ENCODE measurements at regions not wholly inside any gene's neighbourhood (a gene's known extent, or its start where the extent isn't known, plus 50 kb on each side); places are given as distances from the start of the nearest gene placed in this dataset.

GRCh38 chr18:45324495-45325113, 290.7 kb upstream of the SLC14A2 start:
- DNase-seq (ENCODE audit: extremely low spot score): no peak
- Histone ChIP-seq H3K4me1 (peaks cover 13 to 33% (median 26%) of the 10 kb centered on the region in 4 donors), H3K36me3 (no peaks in the 10 kb centered on the region), H3K27me3 (no peaks in the 10 kb centered on the region), H3K27ac (replicated peaks in 1 of 4) (peak overlapping the region in 3 of 4 donors; percentile 1 to 34 (median 25)), H3K9me3 (no peaks in the 10 kb centered on the region), H3K4me3 (no peak overlapping the region)
- intact Hi-C loops (cut with DNase I): no loop called here
- TF ChIP-seq POLR2AphosphoS5 (IDR thresholded peaks at IDR 0.05): peak; percentile 4 to 51
- TF ChIP-seq EP300 (IDR thresholded peaks at IDR 0.05): no peak
- WGBS: 27% methylated on average over 10 of the region's 10 CpGs

DNA sequence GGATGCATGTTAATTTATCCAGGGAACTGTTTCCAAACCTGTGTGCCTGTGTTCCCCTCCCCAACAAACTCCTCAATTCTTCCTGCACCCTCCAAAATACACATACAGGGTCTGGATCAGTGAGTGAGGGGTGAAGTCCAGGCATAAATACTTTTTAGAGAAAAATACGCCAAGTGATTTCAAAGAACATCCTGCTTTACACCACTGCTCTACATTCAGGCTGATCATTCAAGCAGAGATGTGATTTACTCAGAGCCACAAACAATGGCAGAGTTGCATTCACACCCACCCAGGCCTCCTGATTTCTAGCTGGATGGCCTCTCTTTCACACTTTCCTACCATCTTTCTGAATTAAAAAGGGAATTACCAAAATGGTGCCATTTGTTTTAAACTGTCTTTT, 289.5 kb upstream of the SLC14A2 start:
- H3K4me3 ChIP-seq: no peak overlapping the region
- intact Hi-C loops (cut with DNase I): no loop called here
- H3K27me3 ChIP-seq: no peaks in the 10 kb centered on the region
- no peaks in the 10 kb centered on the region for H3K36me3 ChIP-seq
- peaks cover 7 to 29% (median 25%) of the 10 kb centered on the region in 4 donors for H3K4me1 ChIP-seq
- DNase-seq (ENCODE audit: extremely low spot score): no peak
- TF ChIP-seq EP300 (IDR thresholded peaks at IDR 0.05) (no peak), POLR2A (IDR thresholded peaks at IDR 0.05; ENCODE audit: low read depth) (no peak), POLR2AphosphoS5 (IDR thresholded peaks at IDR 0.05) (no peak)
- TF ChIP-seq, protein P1, sequence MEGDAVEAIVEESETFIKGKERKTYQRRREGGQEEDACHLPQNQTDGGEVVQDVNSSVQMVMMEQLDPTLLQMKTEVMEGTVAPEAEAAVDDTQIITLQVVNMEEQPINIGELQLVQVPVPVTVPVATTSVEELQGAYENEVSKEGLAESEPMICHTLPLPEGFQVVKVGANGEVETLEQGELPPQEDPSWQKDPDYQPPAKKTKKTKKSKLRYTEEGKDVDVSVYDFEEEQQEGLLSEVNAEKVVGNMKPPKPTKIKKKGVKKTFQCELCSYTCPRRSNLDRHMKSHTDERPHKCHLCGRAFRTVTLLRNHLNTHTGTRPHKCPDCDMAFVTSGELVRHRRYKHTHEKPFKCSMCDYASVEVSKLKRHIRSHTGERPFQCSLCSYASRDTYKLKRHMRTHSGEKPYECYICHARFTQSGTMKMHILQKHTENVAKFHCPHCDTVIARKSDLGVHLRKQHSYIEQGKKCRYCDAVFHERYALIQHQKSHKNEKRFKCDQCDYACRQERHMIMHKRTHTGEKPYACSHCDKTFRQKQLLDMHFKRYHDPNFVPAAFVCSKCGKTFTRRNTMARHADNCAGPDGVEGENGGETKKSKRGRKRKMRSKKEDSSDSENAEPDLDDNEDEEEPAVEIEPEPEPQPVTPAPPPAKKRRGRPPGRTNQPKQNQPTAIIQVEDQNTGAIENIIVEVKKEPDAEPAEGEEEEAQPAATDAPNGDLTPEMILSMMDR (IDR thresholded peaks at IDR 0.05): no peak
- H3K27ac ChIP-seq (replicated peaks in 1 of 4): peak overlapping the region in 1 of 4 donors; percentile 6
- whole genome bisulfite sequencing: 100% methylated on average over 1 of the region's 1 CpG
- no peaks in the 10 kb centered on the region for H3K9me3 ChIP-seq

GRCh38 chr18:45326505-45326904, 288.8 kb upstream of the SLC14A2 start:
- no peaks in the 10 kb centered on the region for H3K27me3 ChIP-seq
- TF ChIP-seq POLR2A (IDR thresholded peaks at IDR 0.05; ENCODE audit: low read depth) (no peak), POLR2AphosphoS5 (IDR thresholded peaks at IDR 0.05) (no peak), EP300 (IDR thresholded peaks at IDR 0.05) (no peak)
- TF ChIP-seq, protein P1 (IDR thresholded peaks at IDR 0.05): no peak
- no peak for DNase-seq (ENCODE audit: extremely low spot score)
- H3K4me1 ChIP-seq: peaks cover 0 to 24% (median 20%) of the 10 kb centered on the region in 4 donors
- H3K9me3 ChIP-seq: no peaks in the 10 kb centered on the region
- no peak overlapping the region for H3K4me3 ChIP-seq
- WGBS: 85% methylated on average over 2 of the region's 2 CpGs
- H3K36me3 ChIP-seq: no peaks in the 10 kb centered on the region
- intact Hi-C loops (cut with DNase I): no loop called here
- peak overlapping the region in 1 of 4 donors; percentile 6 for H3K27ac ChIP-seq (replicated peaks in 1 of 4)

- Histone ChIP-seq H3K27ac (replicated peaks in 1 of 4) (peak overlapping the region in 3 of 4 donors; percentile 15 to 40 (median 34)), H3K9me3 (no peaks in the 10 kb centered on the region), H3K4me3 (no peak overlapping the region), H3K4me1 (peaks cover 0 to 23% (median 13%) of the 10 kb centered on the region in 4 donors), H3K36me3 (no peaks in the 10 kb centered on the region), H3K27me3 (no peaks in the 10 kb centered on the region)
- no peak for TF ChIP-seq POLR2A (IDR thresholded peaks at IDR 0.05; ENCODE audit: low read depth)
- TF ChIP-seq POLR2AphosphoS5 (IDR thresholded peaks at IDR 0.05): no peak
- 70% methylated on average over 2 of the region's 2 CpGs for WGBS
- no peak for DNase-seq (ENCODE audit: extremely low spot score)
- intact Hi-C loops (cut with DNase I): no loop called here
Observed at GRCh38 chr18:45328296-45328695, 287.0 kb upstream of the SLC14A2 start.

GRCh38 chr18:45328811-45329210, 286.5 kb upstream of the SLC14A2 start:
- intact Hi-C loops (cut with DNase I): no loop called here
- Histone ChIP-seq H3K4me3 (no peak overlapping the region), H3K27ac (replicated peaks in 1 of 4) (peak overlapping the region in 2 of 4 donors; percentile 19 to 40), H3K9me3 (no peaks in the 10 kb centered on the region), H3K4me1 (peaks cover 0 to 22% (median 13%) of the 10 kb centered on the region in 4 donors), H3K36me3 (no peaks in the 10 kb centered on the region), H3K27me3 (no peaks in the 10 kb centered on the region)
- TF ChIP-seq EP300 (IDR thresholded peaks at IDR 0.05) (no peak), POLR2A (IDR thresholded peaks at IDR 0.05; ENCODE audit: low read depth) (no peak)
- DNase-seq (ENCODE audit: extremely low spot score): no peak
- WGBS: 76% methylated on average over 6 of the region's 6 CpGs

DNA sequence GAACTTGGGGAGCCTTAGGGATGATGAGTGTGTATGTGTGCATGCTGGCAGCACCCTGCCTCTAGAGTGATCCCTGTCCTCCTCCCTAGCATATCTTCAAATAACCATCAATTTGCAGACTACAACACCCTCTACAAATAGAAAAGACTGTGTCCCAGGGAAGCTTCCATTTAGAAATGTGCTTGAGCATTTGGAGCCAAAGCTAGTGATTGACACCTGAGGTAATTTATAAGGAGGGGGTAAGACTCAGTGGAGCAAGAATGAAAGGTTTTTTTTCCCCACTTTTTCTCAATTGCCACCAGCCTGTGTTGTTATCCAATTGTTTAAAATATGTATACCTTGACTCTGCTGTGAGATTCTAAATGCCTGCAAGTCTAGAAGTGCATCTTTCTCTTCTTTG, 286.0 kb upstream of the SLC14A2 start:
- Histone ChIP-seq H3K4me3 (no peak overlapping the region), H3K36me3 (no peaks in the 10 kb centered on the region), H3K4me1 (peaks cover 0 to 17% (median 12%) of the 10 kb centered on the region in 4 donors), H3K27ac (replicated peaks in 1 of 4) (peak overlapping the region in 2 of 4 donors; percentile 19 to 40), H3K9me3 (no peaks in the 10 kb centered on the region), H3K27me3 (no peaks in the 10 kb centered on the region)
- no peak for DNase-seq (ENCODE audit: extremely low spot score)
- intact Hi-C loops (cut with DNase I): no loop called here
- no peak for TF ChIP-seq POLR2A (IDR thresholded peaks at IDR 0.05; ENCODE audit: low read depth)
- no peak for TF ChIP-seq EP300 (IDR thresholded peaks at IDR 0.05)
- no peak for TF ChIP-seq POLR2AphosphoS5 (IDR thresholded peaks at IDR 0.05)
- TF ChIP-seq, protein P1 (IDR thresholded peaks at IDR 0.05): no peak
